OCI-LY3 (cell line): ENCODE measurements at regions not wholly inside any gene's neighbourhood (a gene's known extent, or its start where the extent isn't known, plus 50 kb on each side); places are given as distances from the start of the nearest gene placed in this dataset.

Experiments used
- H2AFZ ChIP-seq: fragments of 200-600, 300-600 bp; shearing (Covaris generic); 2 replicates; pipeline ENCODE4 v1.6.0; 2014; ENCODE audit warnings: antibody characterized with exemption, low read depth, low read length
- H3K27ac ChIP-seq: fragments of 200-600, 300-600 bp; sonication (generic); 2 replicates; pipeline ENCODE4 v1.5.1; 2014; ENCODE audit warnings: mild to moderate bottlenecking, low read length, moderate library complexity, mixed read lengths
- H3K27me3 ChIP-seq: fragments of 200-600, 300-600 bp; sonication (generic); 2 replicates; pipeline ENCODE4 v1.6.1; 2014; ENCODE audit warnings: low read depth, low read length, mixed read lengths
- H3K36me3 ChIP-seq: fragments of 200-600, 300-600 bp; sonication (generic); replicated peaks from 2 replicates; pipeline ENCODE3; 2014; ENCODE audit warnings: low read depth, low read length, mixed read lengths
- H3K4me1 ChIP-seq: fragments of 300-600, 200-600 bp; sonication (generic); 2 replicates; pipeline ENCODE4 v1.6.1; 2014; ENCODE audit warnings: low read length, mixed read lengths
- H3K4me2 ChIP-seq: fragments of 200-600, 300-600 bp; sonication (generic); 2 replicates; pipeline ENCODE4 v1.6.1; 2014; ENCODE audit warnings: low read length, mixed read lengths
- H3K4me3 ChIP-seq: fragments of 300-600, 200-600 bp; sonication (generic); 2 replicates; pipeline ENCODE4 v1.5.1; 2014; ENCODE audit warnings: antibody characterized with exemption, mild to moderate bottlenecking, low read length, moderate library complexity
- H3K79me2 ChIP-seq: fragments of 300-600, 200-600 bp; shearing (Covaris generic); 2 replicates; pipeline ENCODE4 v1.6.1; 2014; ENCODE audit warnings: mild to moderate bottlenecking, low read length, mixed read lengths
- H3K9ac ChIP-seq: fragments of 300-600, 200-600 bp; shearing (Covaris generic); 2 replicates; pipeline ENCODE4 v1.6.0; 2014; ENCODE audit warnings: mild to moderate bottlenecking, low read length, moderate library complexity
- H3K9me3 ChIP-seq: fragments of 200-600, 300-600 bp; shearing (Covaris generic); 2 replicates; pipeline ENCODE4 v1.6.1; 2014; ENCODE audit warnings: low read length, mixed read lengths; ENCODE audit not compliant: insufficient read depth
- H4K20me1 ChIP-seq: fragments of 200-600, 300-600 bp; sonication (generic); 2 replicates; pipeline ENCODE4 v1.6.1; 2016; ENCODE audit warnings: low read length, mixed read lengths; ENCODE audit not compliant: insufficient read depth
- CTCF ChIP-seq: fragments of 200-600, 300-600 bp; sonication (generic); IDR thresholded peaks from 2 replicates; pipeline ENCODE4 v1.5.1; 2014; ENCODE audit warnings: antibody characterized with exemption, low read length, low read depth
- EZH2phosphoT487 ChIP-seq: fragments of 200-600 bp; shearing (Covaris generic); IDR thresholded peaks from 2 replicates; pipeline ENCODE4 v1.6.1; 2018; ENCODE audit warnings: antibody characterized with exemption, mixed run types, low read depth

DNA sequence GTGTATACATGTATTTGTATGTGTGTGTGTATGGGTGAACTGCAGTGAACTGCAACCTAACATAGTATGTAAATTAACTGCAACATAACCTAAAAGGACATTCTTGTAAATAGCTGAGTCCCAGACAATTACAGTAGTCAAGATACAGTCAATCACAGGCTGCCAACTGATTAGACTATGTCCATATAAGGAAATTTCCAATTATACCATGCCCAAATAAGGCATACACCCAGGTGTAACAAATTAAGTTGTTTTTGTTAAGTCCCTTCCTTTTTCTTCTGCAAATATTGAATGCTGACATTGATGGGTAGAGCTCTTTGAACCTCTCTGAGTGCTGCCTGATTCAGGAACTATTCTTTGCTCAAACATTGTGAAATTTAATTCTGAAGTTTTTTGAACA, 594.6 kb upstream of the FAM174A start:
- Histone ChIP-seq H3K27me3 (no peaks in the 10 kb centered on the region), H3K36me3 (no peaks in the 10 kb centered on the region), H3K27ac (no peak overlapping the region), H3K79me2 (no peaks in the 10 kb centered on the region), H2AFZ (no peak overlapping the region), H3K4me3 (no peak overlapping the region), H3K4me2 (no peak overlapping the region), H4K20me1 (no peaks in the 10 kb centered on the region), H3K9ac (no peak overlapping the region), H3K4me1 (no peaks in the 10 kb centered on the region), H3K9me3 (no peaks in the 10 kb centered on the region)
- no peak for TF ChIP-seq CTCF
- no peak for TF ChIP-seq EZH2phosphoT487

DNA sequence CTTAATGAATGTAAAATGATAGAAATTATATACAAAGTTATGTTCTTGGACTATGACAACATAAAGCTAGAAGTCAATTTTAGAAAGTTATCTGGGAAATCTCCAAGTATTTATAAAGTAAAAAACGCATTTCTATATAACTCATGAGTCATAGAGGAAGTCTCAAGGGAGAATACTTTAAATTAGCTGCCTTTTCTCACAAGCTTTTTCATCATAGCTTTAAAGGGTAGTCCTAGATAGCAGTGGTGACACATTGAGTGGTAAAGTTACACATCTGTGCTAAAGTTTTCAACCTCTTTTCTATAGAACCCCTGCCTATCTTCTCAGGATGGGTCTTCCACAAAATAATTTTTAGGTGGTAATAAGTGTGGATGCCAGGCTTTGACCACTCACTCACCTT, 598.3 kb upstream of the FAM174A start:
- H2AFZ ChIP-seq = no peak overlapping the region
- no peaks in the 10 kb centered on the region for H3K9me3 ChIP-seq

DNA sequence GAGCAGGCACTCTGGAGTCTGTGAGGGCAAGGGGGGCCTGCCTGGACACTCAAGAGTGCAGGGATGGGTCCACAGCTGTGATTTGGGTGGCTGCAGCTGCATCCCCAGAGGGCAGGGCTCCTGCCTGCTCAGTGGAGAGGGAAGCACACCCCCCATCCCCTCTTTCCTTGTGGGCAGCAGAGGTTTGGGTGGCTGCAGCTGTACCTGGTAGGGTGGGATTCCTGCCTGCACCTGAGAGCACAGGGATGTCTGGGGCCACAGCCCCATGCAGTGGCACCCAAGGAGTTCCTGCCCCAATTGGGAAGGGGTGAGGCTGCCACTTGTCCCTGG, 605.4 kb upstream of the FAM174A start:
- Histone ChIP-seq H2AFZ (no peak overlapping the region), H3K9me3 (no peaks in the 10 kb centered on the region), H3K9ac (no peak overlapping the region), H4K20me1 (no peaks in the 10 kb centered on the region), H3K36me3 (no peaks in the 10 kb centered on the region), H3K27me3 (no peaks in the 10 kb centered on the region), H3K79me2 (no peaks in the 10 kb centered on the region), H3K27ac (no peak overlapping the region), H3K4me1 (peaks cover under 1% of the 10 kb centered on the region), H3K4me2 (no peak overlapping the region), H3K4me3 (no peak overlapping the region)
- TF ChIP-seq EZH2phosphoT487 (no peak), CTCF (no peak)

More for the DNA sequence above, 598.3 kb upstream of the FAM174A start:
- Histone ChIP-seq H3K36me3 (no peaks in the 10 kb centered on the region), H3K4me3 (no peak overlapping the region), H3K27me3 (no peaks in the 10 kb centered on the region), H3K4me2 (no peak overlapping the region), H3K4me1 (peaks cover 5% of the 10 kb centered on the region), H3K27ac (no peak overlapping the region), H3K9ac (no peak overlapping the region), H3K79me2 (no peaks in the 10 kb centered on the region), H4K20me1 (no peaks in the 10 kb centered on the region)
- TF ChIP-seq EZH2phosphoT487 (no peak), CTCF (no peak)

DNA sequence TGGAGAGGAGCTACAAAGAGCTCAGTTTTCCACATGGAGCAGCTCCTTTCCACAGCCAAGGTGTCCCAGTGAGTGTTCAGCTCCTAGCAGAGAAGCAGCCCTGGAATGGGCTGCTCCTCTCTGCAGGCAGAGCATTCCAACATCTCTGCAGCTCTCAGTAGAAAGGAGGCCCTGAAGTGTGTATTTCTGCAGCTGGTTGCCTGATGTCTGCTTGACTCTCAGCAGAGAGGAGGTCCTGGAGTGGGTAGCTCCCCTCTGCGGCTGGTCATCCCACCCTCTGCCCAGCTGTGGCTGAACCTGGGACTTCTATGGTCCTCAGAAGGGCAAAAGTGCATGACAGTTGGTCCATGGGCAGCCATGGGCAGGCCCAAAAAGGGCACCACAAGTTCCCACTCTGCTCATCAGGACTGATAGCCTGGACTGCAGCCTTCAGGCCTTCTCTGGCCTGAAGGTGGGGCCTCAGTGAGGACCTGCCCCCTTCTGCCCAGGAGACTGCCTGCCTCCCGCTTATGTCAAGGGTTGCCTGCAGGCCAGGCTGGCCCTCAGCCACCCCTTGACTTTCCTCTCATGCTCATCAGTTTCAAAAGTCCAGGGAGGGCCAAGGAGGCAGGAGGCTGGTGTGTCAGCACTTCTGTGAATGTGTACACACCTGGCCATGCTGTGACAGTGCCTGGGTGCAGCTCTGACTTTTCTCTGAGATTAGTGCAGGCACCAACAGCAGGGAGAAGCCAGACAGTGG, 605.9 kb upstream of the FAM174A start:
- no peaks in the 10 kb centered on the region for H3K9me3 ChIP-seq
- H3K9ac ChIP-seq = no peak overlapping the region
- no peak overlapping the region for H3K4me2 ChIP-seq
- no peaks in the 10 kb centered on the region for H3K79me2 ChIP-seq
- H3K4me1 ChIP-seq = no peaks in the 10 kb centered on the region
- no peaks in the 10 kb centered on the region for H4K20me1 ChIP-seq
- no peak overlapping the region for H3K27ac ChIP-seq
- no peak for TF ChIP-seq CTCF
- no peak for TF ChIP-seq EZH2phosphoT487
- H2AFZ ChIP-seq = no peak overlapping the region
- H3K4me3 ChIP-seq = no peak overlapping the region
- no peaks in the 10 kb centered on the region for H3K36me3 ChIP-seq
- no peaks in the 10 kb centered on the region for H3K27me3 ChIP-seq
